ENCODE measurements at regions not wholly inside any gene's neighbourhood (a gene's known extent, or its start where the extent isn't known, plus 50 kb on each side); places are given as distances from the start of the nearest gene placed in this dataset.

- no peak for TF ChIP-seq CTCF (IDR thresholded peaks at IDR 0.05)
- TF ChIP-seq POLR2A (IDR thresholded peaks at IDR 0.05), result no peak
- TF ChIP-seq POLR2AphosphoS5 (IDR thresholded peaks at IDR 0.05; ENCODE audit: insufficient read depth in 1 of 2, low read depth in 1 of 2), result no peak
- no peak for DNase-seq (ENCODE audit: extremely low spot score in 2 of 2)
- Histone ChIP-seq H3K9me3 (no peaks in the 10 kb centered on the region), H3K27me3 (no peaks in the 10 kb centered on the region), H3K36me3 (no peaks in the 10 kb centered on the region), H3K4me1 (no peaks in the 10 kb centered on the region), H3K27ac (no peak overlapping the region), H3K4me3 (no peak overlapping the region)
- intact Hi-C loops (cut with DNase I), result no loop called here
These were observed 327.3 kb upstream of the TLE3 start for GRCh38 chr15:70424937-70425411.

- H3K4me3 ChIP-seq, result no peak overlapping the region
- H3K9me3 ChIP-seq, result no peaks in the 10 kb centered on the region
- no peaks in the 10 kb centered on the region for H3K4me1 ChIP-seq
- TF ChIP-seq CTCF (IDR thresholded peaks at IDR 0.05) (no peak), POLR2AphosphoS5 (IDR thresholded peaks at IDR 0.05; ENCODE audit: insufficient read depth in 1 of 2, low read depth in 1 of 2) (no peak), POLR2A (IDR thresholded peaks at IDR 0.05) (no peak)
- no peak for DNase-seq (ENCODE audit: extremely low spot score in 2 of 2)
- intact Hi-C loops (cut with DNase I), result no loop called here
- no peak overlapping the region for H3K27ac ChIP-seq
- no peaks in the 10 kb centered on the region for H3K36me3 ChIP-seq
- no peaks in the 10 kb centered on the region for H3K27me3 ChIP-seq
These were observed 325.6 kb upstream of the TLE3 start for GRCh38 chr15:70423267-70423666.

- no peaks in the 10 kb centered on the region for H3K9me3 ChIP-seq
- no peaks in the 10 kb centered on the region for H3K27me3 ChIP-seq
- H3K4me3 ChIP-seq, result no peak overlapping the region
- H3K27ac ChIP-seq, result no peak overlapping the region
- H3K36me3 ChIP-seq, result no peaks in the 10 kb centered on the region
- TF ChIP-seq CTCF (IDR thresholded peaks at IDR 0.05), result no peak
- TF ChIP-seq POLR2AphosphoS5 (IDR thresholded peaks at IDR 0.05; ENCODE audit: insufficient read depth in 1 of 2, low read depth in 1 of 2), result no peak
- no peak for TF ChIP-seq POLR2A (IDR thresholded peaks at IDR 0.05)
- no peaks in the 10 kb centered on the region for H3K4me1 ChIP-seq
- intact Hi-C loops (cut with DNase I), result no loop called here
- DNase-seq (ENCODE audit: extremely low spot score in 2 of 2), result no peak
These were observed 324.6 kb upstream of the TLE3 start for GRCh38 chr15:70422342-70422741.

GRCh38 chr15:70420948-70421482 is 323.3 kb upstream of the TLE3 start:
- Histone ChIP-seq H3K27ac (no peak overlapping the region), H3K9me3 (no peaks in the 10 kb centered on the region), H3K4me3 (no peak overlapping the region), H3K36me3 (no peaks in the 10 kb centered on the region), H3K27me3 (no peaks in the 10 kb centered on the region), H3K4me1 (no peaks in the 10 kb centered on the region)
- DNase-seq (ENCODE audit: extremely low spot score in 2 of 2), result no peak
- TF ChIP-seq POLR2A (IDR thresholded peaks at IDR 0.05) (no peak), CTCF (IDR thresholded peaks at IDR 0.05) (no peak), POLR2AphosphoS5 (IDR thresholded peaks at IDR 0.05; ENCODE audit: insufficient read depth in 1 of 2, low read depth in 1 of 2) (no peak)
- intact Hi-C loops (cut with DNase I), result no loop called here

GRCh38 chr15:70420086-70420947 is 322.6 kb upstream of the TLE3 start:
- TF ChIP-seq CTCF (IDR thresholded peaks at IDR 0.05) (no peak), POLR2AphosphoS5 (IDR thresholded peaks at IDR 0.05; ENCODE audit: insufficient read depth in 1 of 2, low read depth in 1 of 2) (no peak), POLR2A (IDR thresholded peaks at IDR 0.05) (no peak)
- intact Hi-C loops (cut with DNase I), result no loop called here
- Histone ChIP-seq H3K27me3 (no peaks in the 10 kb centered on the region), H3K9me3 (no peaks in the 10 kb centered on the region), H3K27ac (no peak overlapping the region), H3K4me1 (no peaks in the 10 kb centered on the region), H3K4me3 (no peak overlapping the region), H3K36me3 (no peaks in the 10 kb centered on the region)
- DNase-seq (ENCODE audit: extremely low spot score in 2 of 2), result no peak
